Stomach (tissue), 4 donors: ENCODE measurements at regions not wholly inside any gene's neighbourhood (a gene's known extent, or its start where the extent isn't known, plus 50 kb on each side); places are given as distances from the start of the nearest gene placed in this dataset.

Experiments
- CTCF ChIP-seq, 7 experiments: fragments of 450-650 bp in 4 of 7; fragments of 200-600 bp in 3 of 7; sonication (generic) in 3 of 7; IDR thresholded peaks; one replicate each; pipeline ENCODE4 v1.5.1; 2016 to 2019; ENCODE audit warnings: antibody characterized with exemption in 7 of 7, control low read depth in 2 of 7, mild to moderate bottlenecking in 1 of 7
- EP300 ChIP-seq: sonication (generic); formaldehyde crosslinking; IDR thresholded peaks from one replicate; pipeline ENCODE4 v1.6.1; 2017; ENCODE audit warnings: antibody characterized with exemption
- POLR2A ChIP-seq, 4 donors: fragments of 450-650 bp; IDR thresholded peaks; one replicate each; pipeline ENCODE4 v1.6.1; 2016; ENCODE audit warnings: antibody characterized with exemption in 4 of 4, control low read depth in 2 of 4, mild to moderate bottlenecking in 1 of 4, moderate library complexity in 1 of 4
- POLR2AphosphoS5 ChIP-seq, 3 donors: sonication (generic); formaldehyde crosslinking; IDR thresholded peaks; one replicate each; pipeline ENCODE4 v1.6.1; 2016; ENCODE audit warnings: antibody characterized with exemption in 3 of 3

GRCh38 chr14:87181288-87181687 lies 811.7 kb downstream of the GALC start:
- TF ChIP-seq CTCF (IDR thresholded peaks at IDR 0.05) (no peak), POLR2A (IDR thresholded peaks at IDR 0.05) (no peak), POLR2AphosphoS5 (IDR thresholded peaks at IDR 0.05) (no peak), EP300 (no peak)
